Keratinocyte (primary cell): ENCODE measurements at regions not wholly inside any gene's neighbourhood (a gene's known extent, or its start where the extent isn't known, plus 50 kb on each side); places are given as distances from the start of the nearest gene placed in this dataset.

ENCODE experiments used
- DNase-seq: peaks from one replicate; pipeline ENCODE4 v3.0.0-alpha.2; 2011; ENCODE audit warnings: low read depth, missing footprints, low spot score
- FAIRE-seq: peaks from 2 replicates; lab custom pipeline; 2011; peaks lifted over from hg19 to GRCh38; lab: Jason Lieb, UNC
- H2AFZ ChIP-seq: 2 replicates; pipeline ENCODE4 v1.6.0; 2012; ENCODE audit warnings: low read length, control low read depth, inconsistent platforms; ENCODE audit not compliant: control insufficient read depth
- H3K27ac ChIP-seq: 2 replicates; pipeline ENCODE4 v1.5.1; 2011; ENCODE audit warnings: low read length; ENCODE audit not compliant: control insufficient read depth, insufficient read depth
- H3K27me3 ChIP-seq: 3 replicates; pipeline ENCODE4 v1.6.0; 2011; ENCODE audit warnings: low read length; ENCODE audit not compliant: control insufficient read depth, insufficient read depth; ENCODE audit errors: extremely low read depth
- H3K36me3 ChIP-seq, 2 experiments: 2 replicates in 1 of 2; 3 replicates in 1 of 2; pipeline ENCODE4 v1.5.1; 2011; ENCODE audit warnings: low read length in 2 of 2, mild to moderate bottlenecking in 1 of 2; ENCODE audit not compliant: control insufficient read depth in 2 of 2, insufficient read depth in 2 of 2; ENCODE audit errors: extremely low read depth in 1 of 2
- H3K4me1 ChIP-seq: 3 replicates; pipeline ENCODE4 v1.5.1; 2011; ENCODE audit warnings: low read length; ENCODE audit not compliant: control insufficient read depth, insufficient read depth; ENCODE audit errors: extremely low read depth
- H3K4me2 ChIP-seq: 3 replicates; pipeline ENCODE4 v1.6.0; 2011; ENCODE audit warnings: low read depth, low read length; ENCODE audit not compliant: control insufficient read depth, insufficient read depth; ENCODE audit errors: extremely low read depth
- H3K4me3 ChIP-seq, 3 experiments: fragments of 200-600 bp in 1 of 3; sonication (generic) in 1 of 3; 2 replicates in 2 of 3; 3 replicates in 1 of 3; pipeline ENCODE4 v1.5.1; 2011 to 2016; ENCODE audit warnings: low read length in 3 of 3, mild to moderate bottlenecking in 3 of 3, control low read depth in 2 of 3, inconsistent platforms in 1 of 3, low read depth in 1 of 3, mixed read lengths in 1 of 3, mixed run types in 1 of 3, moderate library complexity in 1 of 3; ENCODE audit not compliant: control insufficient read depth in 2 of 3, insufficient read depth in 2 of 3; ENCODE audit errors: extremely low read depth in 1 of 3
- H3K79me2 ChIP-seq: 2 replicates; pipeline ENCODE4 v1.6.0; 2012; ENCODE audit warnings: low read length; ENCODE audit not compliant: control insufficient read depth, insufficient read depth
- H3K9ac ChIP-seq: 3 replicates; pipeline ENCODE4 v1.6.0; 2011; ENCODE audit warnings: low read length; ENCODE audit not compliant: control insufficient read depth, insufficient read depth; ENCODE audit errors: extremely low read depth
- H3K9me1 ChIP-seq: 3 replicates; pipeline ENCODE4 v1.6.0; 2011; ENCODE audit warnings: low read length; ENCODE audit not compliant: control insufficient read depth, insufficient read depth; ENCODE audit errors: extremely low read depth
- H3K9me3 ChIP-seq: 2 replicates; pipeline ENCODE4 v1.5.1; 2012; ENCODE audit warnings: low read depth, low read length; ENCODE audit not compliant: control insufficient read depth
- H4K20me1 ChIP-seq: 3 replicates; pipeline ENCODE4 v1.6.0; 2011; ENCODE audit warnings: low read length; ENCODE audit not compliant: control insufficient read depth, insufficient read depth; ENCODE audit errors: extremely low read depth
- EZH2 ChIP-seq: IDR thresholded peaks from one replicate; pipeline ENCODE4 v1.6.1; 2012; ENCODE audit warnings: inconsistent platforms, mild to moderate bottlenecking, low read length, moderate library complexity
- dilution Hi-C: fragments of 300-500 bp; cut with MboI; formaldehyde crosslinking; loops from one replicate; pipeline ENCODE4 v1.7.0; 2020; ENCODE audit warnings: low sequenced_read_pairs; ENCODE audit not compliant: extremely low pct_ligation_motif_present
- TF ChIP-seq, protein P1 (sequence below), 3 experiments: IDR thresholded peaks in 1 of 3; conservative IDR thresholded peaks in 1 of 3; optimal IDR thresholded peaks in 1 of 3; 2 replicates in 2 of 3; 3 replicates in 1 of 3; pipeline versions ENCODE3 to v1.5.1; 2011; ENCODE audit warnings: low read length in 3 of 3, mild to moderate bottlenecking in 3 of 3, moderate library complexity in 2 of 3, control low read depth in 1 of 3, inconsistent platforms in 1 of 3; ENCODE audit not compliant: insufficient read depth in 2 of 3; ENCODE audit errors: extremely low read depth in 1 of 3

DNA sequence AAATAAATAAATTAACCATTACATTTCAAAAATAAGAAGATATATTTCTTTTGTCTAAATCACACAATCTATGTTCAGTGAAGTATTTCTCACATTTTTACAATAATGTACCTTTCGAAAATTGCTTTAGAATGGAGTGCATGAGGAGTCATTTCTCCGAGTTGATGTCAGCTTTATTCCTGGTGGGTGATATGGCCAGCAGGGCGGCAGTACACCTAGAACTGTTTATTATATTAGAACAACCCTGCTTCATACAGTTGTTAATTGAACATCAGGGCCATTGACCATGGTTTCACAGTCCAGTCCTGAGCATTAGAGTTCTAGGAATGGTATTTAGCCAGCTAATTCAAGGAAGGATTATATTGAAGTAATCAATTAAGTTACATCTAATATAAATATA, 696.3 kb upstream of the SLC10A2 start:
- no peak for DNase-seq
- Histone ChIP-seq H3K27me3 (no peaks in the 10 kb centered on the region), H3K27ac (no peak overlapping the region), H3K4me2 (no peak overlapping the region), H2AFZ (no peak overlapping the region), H3K9me3 (no peaks in the 10 kb centered on the region), H3K9me1 (no peaks in the 10 kb centered on the region), H4K20me1 (no peaks in the 10 kb centered on the region), H3K4me1 (no peaks in the 10 kb centered on the region), H3K79me2 (no peaks in the 10 kb centered on the region), H3K36me3 (no peaks in the 10 kb centered on the region), H3K9ac (no peak overlapping the region), H3K4me3 (no peak overlapping the region)
- dilution Hi-C loops = no loop called here
- no peak for FAIRE-seq
- no peak for TF ChIP-seq EZH2
- TF ChIP-seq, protein P1, sequence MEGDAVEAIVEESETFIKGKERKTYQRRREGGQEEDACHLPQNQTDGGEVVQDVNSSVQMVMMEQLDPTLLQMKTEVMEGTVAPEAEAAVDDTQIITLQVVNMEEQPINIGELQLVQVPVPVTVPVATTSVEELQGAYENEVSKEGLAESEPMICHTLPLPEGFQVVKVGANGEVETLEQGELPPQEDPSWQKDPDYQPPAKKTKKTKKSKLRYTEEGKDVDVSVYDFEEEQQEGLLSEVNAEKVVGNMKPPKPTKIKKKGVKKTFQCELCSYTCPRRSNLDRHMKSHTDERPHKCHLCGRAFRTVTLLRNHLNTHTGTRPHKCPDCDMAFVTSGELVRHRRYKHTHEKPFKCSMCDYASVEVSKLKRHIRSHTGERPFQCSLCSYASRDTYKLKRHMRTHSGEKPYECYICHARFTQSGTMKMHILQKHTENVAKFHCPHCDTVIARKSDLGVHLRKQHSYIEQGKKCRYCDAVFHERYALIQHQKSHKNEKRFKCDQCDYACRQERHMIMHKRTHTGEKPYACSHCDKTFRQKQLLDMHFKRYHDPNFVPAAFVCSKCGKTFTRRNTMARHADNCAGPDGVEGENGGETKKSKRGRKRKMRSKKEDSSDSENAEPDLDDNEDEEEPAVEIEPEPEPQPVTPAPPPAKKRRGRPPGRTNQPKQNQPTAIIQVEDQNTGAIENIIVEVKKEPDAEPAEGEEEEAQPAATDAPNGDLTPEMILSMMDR (optimal IDR thresholded peaks at IDR 0.05 in 1 of 3, IDR thresholded peaks at IDR 0.05 in 1 of 3, conservative IDR thresholded peaks at IDR 0.05 in 1 of 3; ENCODE audit: extremely low read depth in 1 of 3, insufficient read depth in 2 of 3, low read length in 3 of 3) = peak in 1 of 3 experiments; percentile 16

DNA sequence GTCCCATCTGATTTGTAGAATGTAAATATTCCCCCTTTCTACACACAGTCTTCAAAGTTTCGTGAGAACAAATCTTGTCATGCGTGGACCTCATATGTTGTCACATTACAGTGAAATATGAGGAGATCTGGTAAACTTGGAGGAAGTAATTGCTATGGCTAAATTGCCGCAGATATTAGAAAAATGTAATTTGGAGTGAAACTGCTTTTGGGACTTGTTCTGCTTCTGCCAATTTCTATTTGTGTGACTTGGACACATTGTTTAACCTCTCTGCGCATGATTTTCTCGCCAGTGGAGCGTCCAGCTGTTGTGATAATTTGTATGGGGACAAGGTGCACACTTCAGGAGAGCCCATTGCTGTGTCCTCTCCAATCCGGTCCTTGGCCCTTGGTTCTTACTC, 693.1 kb upstream of the SLC10A2 start:
- Histone ChIP-seq H2AFZ (no peak overlapping the region), H3K27ac (no peak overlapping the region), H3K79me2 (no peaks in the 10 kb centered on the region), H4K20me1 (no peaks in the 10 kb centered on the region), H3K36me3 (no peaks in the 10 kb centered on the region), H3K4me3 (no peak overlapping the region), H3K9ac (no peak overlapping the region), H3K9me1 (no peaks in the 10 kb centered on the region), H3K27me3 (no peaks in the 10 kb centered on the region), H3K4me2 (no peak overlapping the region), H3K4me1 (no peaks in the 10 kb centered on the region), H3K9me3 (no peaks in the 10 kb centered on the region)
- TF ChIP-seq, protein P1 (optimal IDR thresholded peaks at IDR 0.05 in 1 of 3, IDR thresholded peaks at IDR 0.05 in 1 of 3, conservative IDR thresholded peaks at IDR 0.05 in 1 of 3; ENCODE audit: extremely low read depth in 1 of 3, insufficient read depth in 2 of 3, low read length in 3 of 3) = no peak
- no peak for TF ChIP-seq EZH2
- dilution Hi-C loops = no loop called here
- FAIRE-seq (no peak), DNase-seq (no peak)
